ENCODE measurements at regions not wholly inside any gene's neighbourhood (a gene's known extent, or its start where the extent isn't known, plus 50 kb on each side); places are given as distances from the start of the nearest gene placed in this dataset.

- Histone ChIP-seq H4K20me1 (ENCODE audit: control insufficient read depth, insufficient read depth, low read length, poor library complexity, severe bottlenecking) (no peaks in the 10 kb centered on the region), H2AFZ (ENCODE audit: insufficient read depth, low read depth, low read length, poor library complexity, severe bottlenecking) (no peak overlapping the region), H3K79me2 (ENCODE audit: control insufficient read depth, insufficient read depth, low read length) (no peaks in the 10 kb centered on the region), H3K4me2 (replicated peaks; ENCODE audit: low read depth, low read length, poor library complexity, severe bottlenecking) (no peak overlapping the region), H3K9me3 (ENCODE audit: control extremely low read depth in 1 of 3, control insufficient read depth in 2 of 3, insufficient read depth in 1 of 3, low read length in 2 of 3) (peaks cover 0 to 16% (median 1%) of the 10 kb centered on the region in 3 donors), H3K4me1 (ENCODE audit: control insufficient read depth in 2 of 2, insufficient read depth in 2 of 2, low read length in 2 of 2) (no peaks in the 10 kb centered on the region), H3K27ac (ENCODE audit: low read length in 2 of 2) (no peak overlapping the region), H3K4me3 (ENCODE audit: control extremely low read depth in 1 of 5, extremely low read depth in 1 of 5, insufficient read depth in 1 of 5, low read depth in 2 of 5, low read length in 4 of 5) (no peak overlapping the region), H3K36me3 (replicated peaks in 1 of 2; ENCODE audit: control extremely low read depth in 1 of 2, control insufficient read depth in 1 of 2, extremely low read depth in 1 of 2, insufficient read depth in 2 of 2, low read length in 1 of 2) (no peaks in the 10 kb centered on the region), H3K27me3 (replicated peaks in 1 of 4; ENCODE audit: control extremely low read depth in 1 of 4, control insufficient read depth in 3 of 4, insufficient read depth in 4 of 4, low read length in 3 of 4) (no peaks in the 10 kb centered on the region), H3K9ac (ENCODE audit: low read length) (no peak overlapping the region)
- Mint-ChIP-seq H3K4me3 (no peak overlapping the region), H3K27ac (no peak overlapping the region), H3K27me3 (no peaks in the 10 kb centered on the region), H3K4me1 (no peaks in the 10 kb centered on the region), H3K9me3 (ENCODE audit: insufficient read depth) (peaks cover 16% of the 10 kb centered on the region)
- ChIA-PET POLR2A (no interaction called here), CTCF (no interaction called here)
- WGBS (ENCODE audit: insufficient coverage), result 97% methylated on average over 16 of the region's 17 CpGs
- intact Hi-C loops (cut with micrococcal nuclease), result no loop called here
- DNase-seq (no peak), ATAC-seq (ENCODE audit: low read depth) (no peak)
- no peak for TF ChIP-seq EZH2 (IDR thresholded peaks at IDR 0.05; ENCODE audit: borderline replicate concordance, insufficient read depth, low read depth, low read length, poor library complexity, severe bottlenecking)
- TF ChIP-seq CTCF (IDR thresholded peaks at IDR 0.05), result no peak
These were observed 1411.6 kb upstream of the CDH2 start for GRCh38 chr18:29588446-29589100.

GRCh38 chr18:29586210-29586609 lies 1409.3 kb upstream of the CDH2 start:
- Histone ChIP-seq H3K79me2 (ENCODE audit: control insufficient read depth, insufficient read depth, low read length) (no peaks in the 10 kb centered on the region), H3K27me3 (replicated peaks in 1 of 4; ENCODE audit: control extremely low read depth in 1 of 4, control insufficient read depth in 3 of 4, insufficient read depth in 4 of 4, low read length in 3 of 4) (no peaks in the 10 kb centered on the region), H3K9ac (ENCODE audit: low read length) (no peak overlapping the region), H3K4me2 (replicated peaks; ENCODE audit: low read depth, low read length, poor library complexity, severe bottlenecking) (no peak overlapping the region), H3K36me3 (replicated peaks in 1 of 2; ENCODE audit: control extremely low read depth in 1 of 2, control insufficient read depth in 1 of 2, extremely low read depth in 1 of 2, insufficient read depth in 2 of 2, low read length in 1 of 2) (no peaks in the 10 kb centered on the region), H3K27ac (ENCODE audit: low read length in 2 of 2) (no peak overlapping the region), H4K20me1 (ENCODE audit: control insufficient read depth, insufficient read depth, low read length, poor library complexity, severe bottlenecking) (no peaks in the 10 kb centered on the region), H3K4me3 (ENCODE audit: control extremely low read depth in 1 of 5, extremely low read depth in 1 of 5, insufficient read depth in 1 of 5, low read depth in 2 of 5, low read length in 4 of 5) (no peak overlapping the region), H2AFZ (ENCODE audit: insufficient read depth, low read depth, low read length, poor library complexity, severe bottlenecking) (no peak overlapping the region), H3K4me1 (ENCODE audit: control insufficient read depth in 2 of 2, insufficient read depth in 2 of 2, low read length in 2 of 2) (no peaks in the 10 kb centered on the region), H3K9me3 (ENCODE audit: control extremely low read depth in 1 of 3, control insufficient read depth in 2 of 3, insufficient read depth in 1 of 3, low read length in 2 of 3) (peaks cover 0 to 16% (median 1%) of the 10 kb centered on the region in 3 donors)
- no peaks in the 10 kb centered on the region for H3K4me1 Mint-ChIP-seq
- H3K4me3 Mint-ChIP-seq, result no peak overlapping the region
- no peak for TF ChIP-seq EZH2 (IDR thresholded peaks at IDR 0.05; ENCODE audit: borderline replicate concordance, insufficient read depth, low read depth, low read length, poor library complexity, severe bottlenecking)
- no peak for TF ChIP-seq CTCF (IDR thresholded peaks at IDR 0.05)
- no peak overlapping the region for H3K27ac Mint-ChIP-seq
- H3K27me3 Mint-ChIP-seq, result no peaks in the 10 kb centered on the region
- ChIA-PET POLR2A (no interaction called here), CTCF (no interaction called here)
- WGBS (ENCODE audit: insufficient coverage), result 100% methylated on average over 3 of the region's 3 CpGs
- intact Hi-C loops (cut with micrococcal nuclease), result no loop called here
- peaks cover 10% of the 10 kb centered on the region for H3K9me3 Mint-ChIP-seq (ENCODE audit: insufficient read depth)
- no peak for ATAC-seq (ENCODE audit: low read depth)
- no peak for DNase-seq

Data from B cell (primary cell).